SK-N-SH treated with all-trans-retinoic acid at 6 μM for 48 hours (cell line): ENCODE measurements at regions not wholly inside any gene's neighbourhood (a gene's known extent, or its start where the extent isn't known, plus 50 kb on each side); places are given as distances from the start of the nearest gene placed in this dataset.

Source experiments
- OSR1 ChIP-seq: fragments of 250-450 bp; sonication (Bioruptor Pico); IDR thresholded peaks from 2 replicates; pipeline ENCODE4 v1.8.0; 2022; ENCODE audit warnings: moderate library complexity, mild to moderate bottlenecking, inconsistent platforms
- RARB ChIP-seq: fragments of 250-450 bp; sonication (Bioruptor Pico); IDR thresholded peaks from 2 replicates; pipeline ENCODE4 v1.8.0; 2021; ENCODE audit warnings: mild to moderate bottlenecking, moderate library complexity

- TF ChIP-seq RARB (CRISPR knock-in tag) (no peak), OSR1 (CRISPR knock-in tag) (no peak)
Measured at GRCh38 chr2:183532514-183532913, 408.3 kb downstream of the NUP35 start.
